Lower leg skin (tissue), 3 donors: ENCODE measurements at regions not wholly inside any gene's neighbourhood (a gene's known extent, or its start where the extent isn't known, plus 50 kb on each side); places are given as distances from the start of the nearest gene placed in this dataset.

Experiments used
- POLR2A ChIP-seq, 2 donors: fragments of 450-650 bp; IDR thresholded peaks; one replicate each; pipeline ENCODE4 v1.6.1; 2016 to 2017; ENCODE audit warnings: antibody characterized with exemption in 2 of 2, mild to moderate bottlenecking in 1 of 2, moderate library complexity in 1 of 2
- TF ChIP-seq, protein P1 (sequence below), 3 donors: fragments of 450-650 bp; IDR thresholded peaks; one replicate each; pipeline ENCODE4 v1.5.1; 2016; ENCODE audit warnings: antibody characterized with exemption in 3 of 3, mild to moderate bottlenecking in 3 of 3, moderate library complexity in 2 of 3

DNA sequence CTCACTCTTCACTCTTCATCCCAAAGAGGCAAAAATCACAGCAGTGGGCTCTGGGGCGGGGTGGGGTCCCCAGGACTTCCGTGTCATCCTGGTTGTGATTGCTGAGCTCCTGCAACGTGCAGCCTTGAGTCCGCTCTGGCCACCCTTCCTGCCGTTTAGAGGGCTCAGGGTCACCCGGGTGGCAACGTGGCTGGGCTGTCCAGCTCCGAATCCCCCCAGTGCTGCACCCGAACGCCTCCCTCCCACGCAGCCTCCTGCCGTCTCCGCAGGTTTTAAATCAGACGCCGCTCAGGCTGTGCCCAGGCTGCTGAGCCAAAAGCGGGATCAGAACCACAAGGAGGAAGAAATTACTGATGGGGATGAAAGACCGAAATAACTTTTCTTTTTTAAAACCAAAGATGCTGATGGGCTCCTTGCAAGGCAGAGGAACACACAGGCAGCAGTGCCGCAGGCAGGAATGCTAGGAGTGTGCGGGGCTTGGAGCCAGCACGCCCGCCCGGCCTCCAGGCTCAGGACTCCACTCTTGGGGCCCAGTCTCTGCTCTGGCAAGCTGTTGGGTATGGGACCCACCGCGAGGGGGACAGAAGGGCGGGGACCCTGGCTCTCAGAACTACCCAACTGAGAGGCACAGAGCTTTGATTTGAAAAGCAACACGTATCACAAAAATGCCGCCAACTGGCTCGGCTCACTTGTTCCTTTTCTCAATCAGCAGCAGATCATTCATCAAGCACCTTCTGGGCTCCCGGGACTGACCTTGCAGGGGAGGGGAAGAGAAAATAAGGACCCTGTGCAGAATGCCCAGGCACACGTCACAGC is 313.0 kb downstream of the CTTN start:
- no peak for TF ChIP-seq POLR2A (IDR thresholded peaks at IDR 0.05)
- TF ChIP-seq, protein P1, sequence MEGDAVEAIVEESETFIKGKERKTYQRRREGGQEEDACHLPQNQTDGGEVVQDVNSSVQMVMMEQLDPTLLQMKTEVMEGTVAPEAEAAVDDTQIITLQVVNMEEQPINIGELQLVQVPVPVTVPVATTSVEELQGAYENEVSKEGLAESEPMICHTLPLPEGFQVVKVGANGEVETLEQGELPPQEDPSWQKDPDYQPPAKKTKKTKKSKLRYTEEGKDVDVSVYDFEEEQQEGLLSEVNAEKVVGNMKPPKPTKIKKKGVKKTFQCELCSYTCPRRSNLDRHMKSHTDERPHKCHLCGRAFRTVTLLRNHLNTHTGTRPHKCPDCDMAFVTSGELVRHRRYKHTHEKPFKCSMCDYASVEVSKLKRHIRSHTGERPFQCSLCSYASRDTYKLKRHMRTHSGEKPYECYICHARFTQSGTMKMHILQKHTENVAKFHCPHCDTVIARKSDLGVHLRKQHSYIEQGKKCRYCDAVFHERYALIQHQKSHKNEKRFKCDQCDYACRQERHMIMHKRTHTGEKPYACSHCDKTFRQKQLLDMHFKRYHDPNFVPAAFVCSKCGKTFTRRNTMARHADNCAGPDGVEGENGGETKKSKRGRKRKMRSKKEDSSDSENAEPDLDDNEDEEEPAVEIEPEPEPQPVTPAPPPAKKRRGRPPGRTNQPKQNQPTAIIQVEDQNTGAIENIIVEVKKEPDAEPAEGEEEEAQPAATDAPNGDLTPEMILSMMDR (IDR thresholded peaks at IDR 0.05), result no peak
